CD4-positive, alpha-beta T cell treated with Interleukin-21 for 1 hour (primary cell): ENCODE measurements at regions not wholly inside any gene's neighbourhood (a gene's known extent, or its start where the extent isn't known, plus 50 kb on each side); places are given as distances from the start of the nearest gene placed in this dataset.

Experiments used
- DNase-seq: peaks from one replicate; pipeline ENCODE4 v3.0.0-alpha.2; 2020

DNA sequence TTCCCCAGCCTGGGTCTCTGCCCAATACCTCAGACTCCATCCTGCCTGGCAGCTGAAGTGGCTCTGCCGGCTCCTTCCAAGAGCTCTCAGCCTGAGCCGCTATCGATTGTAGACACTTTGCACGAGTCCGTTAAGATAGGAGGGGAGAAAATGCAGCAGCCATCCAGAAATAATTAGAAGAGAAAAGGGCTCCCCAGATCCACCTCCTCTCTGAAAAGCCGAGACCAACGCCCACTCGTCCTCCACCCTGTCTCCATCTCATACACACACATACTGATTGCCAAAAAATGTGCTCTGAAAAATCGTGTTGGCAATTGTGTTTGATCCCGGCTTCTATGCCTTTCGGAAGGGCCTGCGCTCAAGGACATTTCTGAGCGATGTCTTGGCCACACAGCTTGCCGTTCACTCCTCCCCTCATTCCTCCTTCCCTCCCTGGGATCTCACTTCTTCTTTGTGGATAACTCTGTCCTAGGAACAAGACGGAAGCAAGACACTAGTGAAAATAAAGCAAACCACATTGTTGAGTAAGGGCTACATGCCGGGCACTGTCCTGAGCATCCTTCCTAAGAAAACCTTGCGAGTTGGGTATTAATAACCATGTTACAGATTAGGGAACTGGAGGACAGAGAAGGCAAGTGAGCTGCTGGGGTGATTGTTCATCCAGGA lies 372.8 kb upstream of the MYT1L start:
- DNase-seq = no peak

- no peak for DNase-seq
Measured at GRCh38 chr2:2703172-2703571, 372.1 kb upstream of the MYT1L start.

DNA sequence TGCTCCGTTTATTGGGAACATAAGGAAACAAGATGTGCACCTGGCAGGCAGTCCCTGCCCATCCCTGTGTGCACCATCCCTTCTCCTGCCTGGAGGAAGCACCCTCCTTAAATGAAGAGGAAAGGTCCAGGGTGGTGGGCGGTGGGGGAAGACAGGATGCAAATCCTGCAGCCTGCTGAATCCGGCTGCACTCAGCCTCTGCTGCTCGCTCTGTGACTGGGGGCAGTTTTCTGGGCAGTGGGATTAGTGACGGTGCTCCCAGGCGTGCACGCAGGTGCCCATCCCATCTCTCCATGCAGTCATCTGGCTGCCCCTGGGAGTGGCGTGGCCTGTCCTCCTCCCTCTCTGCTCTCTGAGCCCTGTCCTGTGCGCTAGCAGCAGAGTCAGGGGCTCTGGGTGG lies 371.3 kb upstream of the MYT1L start:
- DNase-seq = no peak

GRCh38 chr2:2701813-2702212 lies 370.7 kb upstream of the MYT1L start:
- no peak for DNase-seq

DNA sequence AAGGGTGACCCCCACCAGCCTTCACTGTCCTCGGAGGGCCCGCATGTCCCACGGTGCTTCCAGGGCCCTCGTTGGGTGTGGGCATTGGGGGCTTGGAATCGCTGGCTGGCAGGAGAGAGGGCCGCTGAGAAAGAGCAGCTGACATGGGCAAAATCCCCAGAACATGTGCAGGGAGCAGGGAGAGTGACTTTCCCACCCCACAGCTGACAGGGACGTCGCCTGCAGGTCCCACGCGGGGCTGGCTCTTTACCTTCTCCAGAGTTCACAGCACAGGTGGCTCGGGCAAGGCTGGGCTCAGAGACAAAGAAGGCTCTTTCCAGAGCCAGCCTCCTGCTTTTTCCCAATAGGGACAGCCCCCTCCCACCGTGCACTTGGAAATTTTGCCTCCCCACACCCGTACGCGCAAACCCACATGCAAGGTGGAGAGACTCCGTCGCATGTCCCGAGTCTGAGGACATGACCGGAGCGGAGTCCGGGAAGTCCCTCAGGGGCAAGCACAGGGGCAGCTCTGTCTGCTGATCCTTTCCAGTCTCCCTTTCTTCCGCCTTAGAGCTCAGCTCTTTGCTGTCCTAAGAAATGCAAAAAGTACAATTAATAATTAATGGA lies 370.2 kb upstream of the MYT1L start:
- DNase-seq = no peak

DNA sequence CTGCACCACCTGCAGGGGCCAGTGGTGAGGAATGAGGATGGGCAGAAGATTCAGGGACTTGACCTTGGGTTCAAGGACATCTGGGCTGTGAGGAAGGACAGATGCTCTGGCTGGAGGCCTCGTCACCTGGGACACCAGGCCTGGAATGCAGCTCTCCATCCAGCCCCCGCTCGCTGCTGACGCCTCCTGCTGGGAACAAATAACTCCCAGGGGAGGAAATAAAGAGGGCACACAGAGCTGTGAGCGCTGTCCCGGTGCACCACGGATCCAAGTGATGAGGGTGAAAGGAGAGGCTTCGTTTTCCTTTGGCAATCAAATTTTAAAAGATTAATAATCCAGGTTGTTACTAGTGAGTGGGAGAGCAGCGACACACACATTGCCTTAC lies 368.0 kb upstream of the MYT1L start:
- no peak for DNase-seq

DNA sequence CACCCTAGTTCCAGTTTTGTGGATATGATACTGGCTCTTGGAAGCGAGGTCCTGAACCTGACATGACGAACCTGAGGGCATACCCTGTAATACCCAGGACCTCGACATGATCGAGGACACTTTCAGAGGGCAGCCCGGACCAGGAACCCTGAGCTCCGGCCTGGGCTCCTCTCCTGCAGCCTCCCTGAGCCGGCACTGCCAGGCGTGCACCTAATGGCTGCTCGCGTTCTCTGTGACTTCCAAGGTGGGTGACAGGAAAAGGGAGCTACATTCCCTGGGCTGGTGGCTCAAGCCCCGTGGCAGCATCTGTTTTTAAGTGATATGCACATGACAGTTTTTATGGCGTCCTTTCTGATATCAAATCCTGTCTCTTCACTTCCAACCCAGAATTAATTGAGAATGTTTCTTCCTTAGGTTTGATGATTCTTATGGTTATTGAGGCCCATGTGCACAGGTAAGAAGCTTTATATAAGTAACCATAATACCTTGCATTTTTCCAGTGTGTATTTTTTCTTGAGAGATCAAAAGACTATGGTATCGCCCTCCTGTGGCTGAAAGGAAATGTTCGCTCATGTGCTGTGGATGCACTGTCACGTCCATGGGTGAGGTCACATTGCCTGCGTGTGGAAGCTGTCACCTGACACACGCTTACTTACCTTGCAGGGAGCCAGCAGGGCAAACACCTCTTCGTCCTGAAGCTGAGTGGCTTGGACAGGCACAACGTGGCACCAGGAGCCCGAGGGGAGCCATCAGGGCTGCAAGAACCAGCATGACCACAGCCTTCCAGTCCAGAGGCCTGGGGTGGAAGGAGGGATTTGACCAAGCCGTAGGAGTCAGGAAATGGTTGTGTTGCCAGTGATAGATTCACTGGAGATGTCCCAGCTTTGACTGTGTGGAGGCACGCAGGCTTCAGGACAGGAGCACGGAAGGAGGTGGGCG lies 367.4 kb upstream of the MYT1L start:
- DNase-seq = no peak

GRCh38 chr2:2696733-2697455 lies 365.8 kb upstream of the MYT1L start:
- no peak for DNase-seq

- no peak for DNase-seq
Measured at GRCh38 chr2:2696325-2696724, 365.2 kb upstream of the MYT1L start.

DNA sequence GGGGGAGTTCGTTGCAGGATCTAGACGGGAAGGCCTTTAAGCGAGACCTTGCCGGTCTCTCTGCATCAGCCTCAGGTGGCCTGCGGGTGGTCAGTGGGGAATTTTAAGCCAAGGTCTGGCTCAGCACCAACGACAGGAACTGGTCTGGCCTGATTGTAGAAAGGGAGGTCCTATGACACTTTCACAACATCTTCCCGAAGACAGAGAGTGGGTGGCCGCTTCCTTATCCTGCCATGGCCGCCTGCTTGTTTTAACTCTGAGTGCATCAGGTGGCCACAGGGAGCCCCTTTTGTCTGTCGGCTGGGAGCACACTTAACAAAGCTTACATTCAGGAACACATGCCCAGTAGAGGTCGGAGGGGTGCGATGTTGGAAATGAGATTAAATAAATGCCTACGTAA lies 363.7 kb upstream of the MYT1L start:
- DNase-seq = no peak

DNA sequence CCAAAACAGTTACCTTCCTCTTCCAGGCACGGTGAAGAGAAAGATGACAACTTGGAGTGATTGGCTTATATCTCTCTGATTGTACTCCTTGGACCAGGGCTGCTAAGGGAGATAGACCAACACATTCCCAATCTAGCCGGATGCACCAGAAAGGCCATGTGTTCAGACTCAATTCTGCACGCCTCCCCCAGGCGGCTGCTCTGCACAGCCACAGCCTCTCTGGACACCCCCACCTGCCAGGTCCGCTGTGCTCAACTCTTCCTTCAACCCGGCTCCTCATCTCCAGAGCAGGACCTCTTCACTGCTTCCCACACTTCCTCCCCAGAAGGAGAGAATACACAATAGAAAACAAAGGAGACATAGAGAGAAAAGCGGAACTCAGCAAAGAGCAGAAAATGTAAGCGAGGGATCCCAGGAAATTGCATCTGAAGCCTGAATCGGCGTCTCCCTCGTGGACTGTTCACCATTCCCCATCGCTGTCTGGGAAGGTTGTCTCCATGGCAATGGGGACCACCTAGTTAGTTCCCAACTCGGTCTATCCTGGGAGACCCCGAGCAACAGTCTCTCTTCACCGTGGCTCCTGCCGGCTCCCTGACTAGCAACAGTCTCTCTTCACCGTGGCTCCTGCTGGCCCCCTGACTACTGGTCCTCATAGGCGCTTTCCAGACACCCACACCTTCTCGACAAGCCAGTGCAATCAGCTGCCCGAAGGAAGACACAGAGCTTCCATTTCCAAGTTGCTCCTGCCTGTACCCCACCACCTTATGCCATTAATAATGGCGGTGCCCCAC lies 361.7 kb upstream of the MYT1L start:
- DNase-seq = no peak

DNA sequence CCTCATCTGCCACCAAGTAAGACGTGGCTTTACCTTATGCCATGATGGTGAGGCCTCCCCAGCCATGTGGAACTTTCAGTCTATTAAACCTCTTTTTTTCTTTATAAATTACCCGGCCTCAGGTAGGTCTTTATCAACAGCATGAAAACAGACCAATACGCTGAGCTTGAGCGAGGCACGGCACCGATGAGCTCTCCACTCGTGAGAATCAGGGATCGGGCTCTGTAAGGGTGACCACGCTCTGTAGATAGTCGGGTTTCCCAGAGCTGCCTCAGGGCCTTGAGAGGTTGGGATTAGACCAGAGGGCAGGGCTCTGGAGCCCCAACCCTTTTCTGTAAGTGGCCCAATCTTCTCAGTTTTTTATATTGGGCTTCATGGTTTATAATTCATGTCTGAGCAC lies 360.3 kb upstream of the MYT1L start:
- no peak for DNase-seq

- DNase-seq = no peak
Measured at GRCh38 chr2:2690985-2691384, 359.9 kb upstream of the MYT1L start.

DNA sequence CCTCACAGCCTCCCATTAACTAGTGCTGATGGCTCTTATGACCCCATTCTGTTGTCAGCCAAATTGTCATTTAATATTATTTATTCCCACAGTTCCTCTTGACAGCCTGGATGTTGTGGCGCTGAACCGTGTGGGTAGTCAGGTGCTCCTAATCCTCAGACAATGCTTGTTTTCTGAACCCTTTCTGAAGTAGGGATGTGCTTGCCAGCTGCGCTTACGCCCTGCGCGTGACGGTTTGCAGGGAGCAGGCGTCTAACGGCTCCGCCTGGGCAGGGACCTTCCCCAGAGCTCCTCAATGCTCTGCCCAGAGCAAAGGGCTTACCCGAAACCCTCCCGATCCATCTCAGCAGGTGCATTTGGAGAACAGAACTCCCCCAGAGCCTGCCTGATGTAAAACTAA lies 358.2 kb upstream of the MYT1L start:
- no peak for DNase-seq

DNA sequence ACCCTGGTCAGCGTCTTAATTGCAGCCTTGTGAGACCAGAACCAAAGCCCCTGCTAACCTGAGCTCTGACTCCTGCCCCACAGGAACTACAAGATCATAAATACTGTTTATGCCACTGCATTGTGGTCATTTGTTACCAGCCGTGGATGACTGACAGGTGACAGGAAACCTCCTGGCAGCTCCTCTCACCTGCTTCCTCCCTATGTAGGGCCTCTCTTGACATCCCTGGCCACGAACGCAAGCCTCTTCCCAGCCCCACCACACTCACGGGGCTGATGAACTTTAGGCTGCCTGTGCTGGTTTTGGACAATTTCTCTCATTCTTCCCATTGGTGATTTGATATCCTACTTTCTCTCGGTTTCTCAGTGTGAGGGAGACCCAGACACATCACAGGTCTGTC lies 357.2 kb upstream of the MYT1L start:
- DNase-seq = no peak

- DNase-seq = no peak
Measured at GRCh38 chr2:2687745-2688144, 356.7 kb upstream of the MYT1L start.

DNA sequence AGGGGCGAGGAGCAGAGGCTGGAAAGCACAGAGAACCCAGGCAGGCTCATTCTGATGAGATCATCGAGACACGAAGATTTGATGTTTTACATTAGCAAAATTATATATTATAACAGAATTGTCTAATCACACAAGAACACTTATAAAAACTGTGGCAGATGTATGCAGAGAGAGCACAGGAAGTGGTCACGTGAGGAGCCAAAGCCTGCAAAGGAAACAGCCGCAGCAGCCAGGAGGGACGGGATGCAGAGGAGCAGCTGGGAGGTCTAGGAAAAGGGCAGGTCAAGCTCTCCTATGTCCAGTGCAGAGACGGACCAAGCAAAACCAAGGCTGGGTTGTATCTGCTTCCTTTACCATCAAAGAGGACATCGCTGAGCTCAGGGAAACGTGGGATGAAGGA lies 355.1 kb upstream of the MYT1L start:
- DNase-seq = no peak

- DNase-seq = no peak
Measured at GRCh38 chr2:2683606-2684224, 352.6 kb upstream of the MYT1L start.

GRCh38 chr2:2682700-2683342 lies 351.7 kb upstream of the MYT1L start:
- no peak for DNase-seq

DNA sequence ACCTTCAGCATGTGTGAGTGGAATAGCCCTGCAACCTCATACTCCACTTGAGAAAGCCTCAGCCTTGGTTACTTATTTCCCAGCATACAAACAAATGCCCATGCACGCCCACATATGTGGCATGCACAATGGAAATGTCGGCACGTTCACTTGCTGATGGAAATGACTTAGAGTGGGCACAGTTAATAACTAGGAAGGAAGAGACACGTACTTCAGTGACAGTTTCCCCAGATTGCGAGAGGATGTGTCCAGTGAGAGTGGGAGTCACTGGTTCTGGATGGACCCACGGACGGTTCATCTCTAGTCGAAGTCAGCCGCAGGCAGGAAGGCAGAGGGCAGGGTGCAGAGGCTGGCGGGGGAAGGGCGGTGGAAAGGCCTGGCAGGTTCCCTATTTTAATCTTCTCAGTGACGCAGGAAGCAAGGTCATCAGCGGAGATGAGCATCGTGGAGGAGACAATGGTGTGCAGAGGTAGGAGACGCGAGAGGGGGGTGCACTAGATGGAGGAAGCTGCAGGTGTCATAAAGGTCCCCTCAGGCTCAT lies 350.7 kb upstream of the MYT1L start:
- no peak for DNase-seq

GRCh38 chr2:2681085-2681484 lies 350.0 kb upstream of the MYT1L start:
- no peak for DNase-seq
